ENCODE measurements at regions not wholly inside any gene's neighbourhood (a gene's known extent, or its start where the extent isn't known, plus 50 kb on each side); places are given as distances from the start of the nearest gene placed in this dataset.

- 65% methylated on average over 4 of the region's 4 CpGs for WGBS
Measured at GRCh38 chr2:75986617-75987016, 275.9 kb upstream of the GCFC2 start.

GRCh38 chr2:75982719-75983118, 272.0 kb upstream of the GCFC2 start:
- DNase-seq (ENCODE audit: extremely low spot score) = no peak
- H3K36me3 ChIP-seq (ENCODE audit: insufficient read depth) = no peaks in the 10 kb centered on the region
- no peak overlapping the region for H3K4me3 ChIP-seq (ENCODE audit: low read depth, low read length)
- WGBS = 50% methylated on average over 2 of the region's 2 CpGs
- no peaks in the 10 kb centered on the region for H3K4me1 ChIP-seq (ENCODE audit: insufficient read depth)
- no peak overlapping the region for H3K27ac ChIP-seq (ENCODE audit: low read depth)

More at GRCh38 chr2:75986617-75987016, 275.9 kb upstream of the GCFC2 start:
- no peak for DNase-seq (ENCODE audit: extremely low spot score)
- no peak overlapping the region for H3K27ac ChIP-seq (ENCODE audit: low read depth)
- H3K4me1 ChIP-seq (ENCODE audit: insufficient read depth) = no peaks in the 10 kb centered on the region
- H3K36me3 ChIP-seq (ENCODE audit: insufficient read depth) = no peaks in the 10 kb centered on the region
- no peak overlapping the region for H3K4me3 ChIP-seq (ENCODE audit: low read depth, low read length)

GRCh38 chr2:75964646-75965045, 253.9 kb upstream of the GCFC2 start:
- H3K27ac ChIP-seq (ENCODE audit: low read depth) = no peak overlapping the region
- no peak for DNase-seq (ENCODE audit: extremely low spot score)
- 72% methylated on average over 2 of the region's 2 CpGs for WGBS

GRCh38 chr2:75960472-75961009, 249.8 kb upstream of the GCFC2 start:
- 79% methylated on average over 3 of the region's 3 CpGs for WGBS
- no peak for DNase-seq (ENCODE audit: extremely low spot score)
- Histone ChIP-seq H3K4me1 (ENCODE audit: insufficient read depth) (no peaks in the 10 kb centered on the region), H3K4me3 (ENCODE audit: low read depth, low read length) (no peak overlapping the region), H3K36me3 (ENCODE audit: insufficient read depth) (no peaks in the 10 kb centered on the region), H3K27ac (ENCODE audit: low read depth) (no peak overlapping the region)

More at GRCh38 chr2:75964646-75965045, 253.9 kb upstream of the GCFC2 start:
- Histone ChIP-seq H3K4me1 (ENCODE audit: insufficient read depth) (no peaks in the 10 kb centered on the region), H3K36me3 (ENCODE audit: insufficient read depth) (no peaks in the 10 kb centered on the region), H3K4me3 (ENCODE audit: low read depth, low read length) (no peak overlapping the region)

GRCh38 chr2:75959724-75960471, 249.2 kb upstream of the GCFC2 start:
- H3K27ac ChIP-seq (ENCODE audit: low read depth) = no peak overlapping the region
- no peaks in the 10 kb centered on the region for H3K4me1 ChIP-seq (ENCODE audit: insufficient read depth)
- DNase-seq (ENCODE audit: extremely low spot score) = no peak
- H3K4me3 ChIP-seq (ENCODE audit: low read depth, low read length) = no peak overlapping the region
- H3K36me3 ChIP-seq (ENCODE audit: insufficient read depth) = no peaks in the 10 kb centered on the region
- 73% methylated on average over 4 of the region's 4 CpGs for WGBS

GRCh38 chr2:75954761-75955160, 244.0 kb upstream of the GCFC2 start:
- Histone ChIP-seq H3K4me3 (ENCODE audit: low read depth, low read length) (no peak overlapping the region), H3K4me1 (ENCODE audit: insufficient read depth) (no peaks in the 10 kb centered on the region), H3K36me3 (ENCODE audit: insufficient read depth) (no peaks in the 10 kb centered on the region), H3K27ac (ENCODE audit: low read depth) (no peak overlapping the region)
- no peak for DNase-seq (ENCODE audit: extremely low spot score)

GRCh38 chr2:75952173-75952572, 241.5 kb upstream of the GCFC2 start:
- H3K4me1 ChIP-seq (ENCODE audit: insufficient read depth) = no peaks in the 10 kb centered on the region
- 78% methylated on average over 1 of the region's 1 CpG for WGBS
- H3K36me3 ChIP-seq (ENCODE audit: insufficient read depth) = no peaks in the 10 kb centered on the region
- no peak overlapping the region for H3K4me3 ChIP-seq (ENCODE audit: low read depth, low read length)
- DNase-seq (ENCODE audit: extremely low spot score) = no peak
- H3K27ac ChIP-seq (ENCODE audit: low read depth) = no peak overlapping the region

GRCh38 chr2:75949385-75950030, 238.8 kb upstream of the GCFC2 start:
- Histone ChIP-seq H3K27ac (ENCODE audit: low read depth) (no peak overlapping the region), H3K4me3 (ENCODE audit: low read depth, low read length) (no peak overlapping the region), H3K4me1 (ENCODE audit: insufficient read depth) (no peaks in the 10 kb centered on the region), H3K36me3 (ENCODE audit: insufficient read depth) (no peaks in the 10 kb centered on the region)
- DNase-seq (ENCODE audit: extremely low spot score) = no peak
- WGBS = 65% methylated on average over 4 of the region's 4 CpGs

- WGBS = 84% methylated on average over 4 of the region's 4 CpGs
Measured at GRCh38 chr2:75936311-75936710, 225.6 kb upstream of the GCFC2 start.

GRCh38 chr2:75932996-75933395, 222.3 kb upstream of the GCFC2 start:
- Histone ChIP-seq H3K27ac (ENCODE audit: low read depth) (no peak overlapping the region), H3K36me3 (ENCODE audit: insufficient read depth) (no peaks in the 10 kb centered on the region), H3K4me1 (ENCODE audit: insufficient read depth) (no peaks in the 10 kb centered on the region), H3K4me3 (ENCODE audit: low read depth, low read length) (no peak overlapping the region)
- DNase-seq (ENCODE audit: extremely low spot score) = no peak
- WGBS = 44% methylated on average over 2 of the region's 2 CpGs

More at GRCh38 chr2:75936311-75936710, 225.6 kb upstream of the GCFC2 start:
- Histone ChIP-seq H3K4me1 (ENCODE audit: insufficient read depth) (no peaks in the 10 kb centered on the region), H3K4me3 (ENCODE audit: low read depth, low read length) (no peak overlapping the region), H3K36me3 (ENCODE audit: insufficient read depth) (no peaks in the 10 kb centered on the region), H3K27ac (ENCODE audit: low read depth) (no peak overlapping the region)
- DNase-seq (ENCODE audit: extremely low spot score) = no peak

- 82% methylated on average over 2 of the region's 2 CpGs for WGBS
- H3K4me3 ChIP-seq (ENCODE audit: low read depth, low read length) = no peak overlapping the region
- H3K36me3 ChIP-seq (ENCODE audit: insufficient read depth) = no peaks in the 10 kb centered on the region
- DNase-seq (ENCODE audit: extremely low spot score) = no peak
- no peaks in the 10 kb centered on the region for H3K4me1 ChIP-seq (ENCODE audit: insufficient read depth)
- no peak overlapping the region for H3K27ac ChIP-seq (ENCODE audit: low read depth)
Measured at GRCh38 chr2:75928093-75928492, 217.4 kb upstream of the GCFC2 start.

- Histone ChIP-seq H3K36me3 (ENCODE audit: insufficient read depth) (no peaks in the 10 kb centered on the region), H3K4me1 (ENCODE audit: insufficient read depth) (no peaks in the 10 kb centered on the region), H3K4me3 (ENCODE audit: low read depth, low read length) (no peak overlapping the region), H3K27ac (ENCODE audit: low read depth) (no peak overlapping the region)
- WGBS = 80% methylated on average over 3 of the region's 3 CpGs
- DNase-seq (ENCODE audit: extremely low spot score) = no peak
Measured at GRCh38 chr2:75925331-75926024, 214.8 kb upstream of the GCFC2 start.

GRCh38 chr2:75922191-75922590, 211.5 kb upstream of the GCFC2 start:
- H3K36me3 ChIP-seq (ENCODE audit: insufficient read depth) = no peaks in the 10 kb centered on the region
- no peak for DNase-seq (ENCODE audit: extremely low spot score)
- no peak overlapping the region for H3K27ac ChIP-seq (ENCODE audit: low read depth)
- no peaks in the 10 kb centered on the region for H3K4me1 ChIP-seq (ENCODE audit: insufficient read depth)
- 69% methylated on average over 2 of the region's 2 CpGs for WGBS
- H3K4me3 ChIP-seq (ENCODE audit: low read depth, low read length) = no peak overlapping the region
